ENCODE measurements at regions not wholly inside any gene's neighbourhood (a gene's known extent, or its start where the extent isn't known, plus 50 kb on each side); places are given as distances from the start of the nearest gene placed in this dataset.

DNA sequence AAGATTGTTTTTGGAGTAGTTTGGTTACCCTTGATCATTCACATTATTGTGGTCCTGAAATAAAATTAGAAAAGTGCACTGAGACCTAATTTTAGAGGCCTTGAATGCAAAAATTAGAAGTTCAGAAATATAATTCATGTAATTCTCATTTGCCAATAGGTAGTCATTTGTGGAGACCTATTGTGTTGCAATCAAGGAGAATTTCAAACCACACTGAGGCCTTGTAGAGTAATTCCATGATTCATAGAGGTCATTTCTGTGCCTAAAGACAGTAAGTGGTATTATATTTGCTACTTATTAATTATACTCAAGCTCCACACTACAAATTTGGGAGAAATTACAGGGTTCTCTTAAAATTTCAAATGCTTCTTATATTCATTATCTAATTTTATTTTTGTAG, 946.8 kb upstream of the POT1 start:
- TF ChIP-seq, protein P1, sequence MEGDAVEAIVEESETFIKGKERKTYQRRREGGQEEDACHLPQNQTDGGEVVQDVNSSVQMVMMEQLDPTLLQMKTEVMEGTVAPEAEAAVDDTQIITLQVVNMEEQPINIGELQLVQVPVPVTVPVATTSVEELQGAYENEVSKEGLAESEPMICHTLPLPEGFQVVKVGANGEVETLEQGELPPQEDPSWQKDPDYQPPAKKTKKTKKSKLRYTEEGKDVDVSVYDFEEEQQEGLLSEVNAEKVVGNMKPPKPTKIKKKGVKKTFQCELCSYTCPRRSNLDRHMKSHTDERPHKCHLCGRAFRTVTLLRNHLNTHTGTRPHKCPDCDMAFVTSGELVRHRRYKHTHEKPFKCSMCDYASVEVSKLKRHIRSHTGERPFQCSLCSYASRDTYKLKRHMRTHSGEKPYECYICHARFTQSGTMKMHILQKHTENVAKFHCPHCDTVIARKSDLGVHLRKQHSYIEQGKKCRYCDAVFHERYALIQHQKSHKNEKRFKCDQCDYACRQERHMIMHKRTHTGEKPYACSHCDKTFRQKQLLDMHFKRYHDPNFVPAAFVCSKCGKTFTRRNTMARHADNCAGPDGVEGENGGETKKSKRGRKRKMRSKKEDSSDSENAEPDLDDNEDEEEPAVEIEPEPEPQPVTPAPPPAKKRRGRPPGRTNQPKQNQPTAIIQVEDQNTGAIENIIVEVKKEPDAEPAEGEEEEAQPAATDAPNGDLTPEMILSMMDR (IDR thresholded peaks at IDR 0.05 in 8 of 11, conservative IDR thresholded peaks at IDR 0.05 in 3 of 11): no peak
- no peak for TF ChIP-seq POLR2AphosphoS5 (IDR thresholded peaks at IDR 0.05)

Data from spleen (tissue), 7 donors.